ENCODE measurements at regions not wholly inside any gene's neighbourhood (a gene's known extent, or its start where the extent isn't known, plus 50 kb on each side); places are given as distances from the start of the nearest gene placed in this dataset.

GRCh38 chr13:33637978-33638743 is 179.8 kb upstream of the RFC3 start:
- H3K27ac ChIP-seq: peak overlapping the region in 1 of 2 donors; percentile 54
- WGBS, 3 donors: 54 to 77% (median 64%) methylated on average over 3 of the region's 3 CpGs
- DNase-seq: no peak
- H3K4me1 ChIP-seq (ENCODE audit: insufficient read depth): peaks cover 28% of the 10 kb centered on the region
- no peaks in the 10 kb centered on the region for H3K36me3 ChIP-seq
- H3K9me3 ChIP-seq: no peaks in the 10 kb centered on the region
- no peaks in the 10 kb centered on the region for H3K27me3 ChIP-seq
- TF ChIP-seq POLR2A (IDR thresholded peaks at IDR 0.05) (no peak), CTCF (IDR thresholded peaks at IDR 0.05) (no peak), EP300 (IDR thresholded peaks at IDR 0.05) (no peak)
- intact Hi-C loops (cut with DNase I): no loop called here
- no peak overlapping the region for H3K4me3 ChIP-seq

GRCh38 chr13:33639158-33639557 is 178.8 kb upstream of the RFC3 start:
- peak; percentile 42 to 76 (median 54) for DNase-seq
- no peak overlapping the region for H3K4me3 ChIP-seq
- H3K27ac ChIP-seq: peak overlapping the region in 1 of 2 donors; percentile 54
- TF ChIP-seq EP300 (IDR thresholded peaks at IDR 0.05) (no peak), POLR2A (IDR thresholded peaks at IDR 0.05) (no peak), CTCF (IDR thresholded peaks at IDR 0.05) (no peak)
- no peaks in the 10 kb centered on the region for H3K36me3 ChIP-seq
- intact Hi-C loops (cut with DNase I): no loop called here
- no peaks in the 10 kb centered on the region for H3K9me3 ChIP-seq
- H3K27me3 ChIP-seq: no peaks in the 10 kb centered on the region
- WGBS, 3 donors: 10 to 25% (median 11%) methylated on average over 3 of the region's 3 CpGs
- peaks cover 37% of the 10 kb centered on the region for H3K4me1 ChIP-seq (ENCODE audit: insufficient read depth)

- Histone ChIP-seq H3K36me3 (no peaks in the 10 kb centered on the region), H3K27ac (peak overlapping the region in 1 of 2 donors; percentile 54), H3K4me1 (ENCODE audit: insufficient read depth) (peaks cover 41% of the 10 kb centered on the region), H3K9me3 (no peaks in the 10 kb centered on the region), H3K27me3 (no peaks in the 10 kb centered on the region), H3K4me3 (no peak overlapping the region)
- intact Hi-C loops (cut with DNase I): loop anchor here in 1 of 4 donors (5.0 kb wide), 1 partner anchor 83 kb away; no protein-coding TSS in a partner anchor
- WGBS, 3 donors: 89 to 94% (median 92%) methylated on average over 4 of the region's 4 CpGs
- no peak for TF ChIP-seq EP300 (IDR thresholded peaks at IDR 0.05)
- no peak for TF ChIP-seq CTCF (IDR thresholded peaks at IDR 0.05)
- no peak for DNase-seq
These were observed 178.3 kb upstream of the RFC3 start for GRCh38 chr13:33639626-33640080.

- H3K9me3 ChIP-seq: no peaks in the 10 kb centered on the region
- TF ChIP-seq POLR2A (IDR thresholded peaks at IDR 0.05): no peak
- TF ChIP-seq CTCF (IDR thresholded peaks at IDR 0.05): no peak
- no peak for TF ChIP-seq EP300 (IDR thresholded peaks at IDR 0.05)
- DNase-seq: no peak
- intact Hi-C loops (cut with DNase I): loop anchor here in 1 of 4 donors (5.0 kb wide), 1 partner anchor 81 kb away; no protein-coding TSS in a partner anchor
- H3K4me1 ChIP-seq (ENCODE audit: insufficient read depth): peaks cover 42% of the 10 kb centered on the region
- H3K4me3 ChIP-seq: no peak overlapping the region
- no peaks in the 10 kb centered on the region for H3K27me3 ChIP-seq
- H3K27ac ChIP-seq: no peak overlapping the region
- no peaks in the 10 kb centered on the region for H3K36me3 ChIP-seq
These were observed 177.1 kb upstream of the RFC3 start for GRCh38 chr13:33640832-33641231.

All from ovary (tissue), 7 donors.